Fibroblast of lung (primary cell): ENCODE measurements at regions not wholly inside any gene's neighbourhood (a gene's known extent, or its start where the extent isn't known, plus 50 kb on each side); places are given as distances from the start of the nearest gene placed in this dataset.
A peak's percentile ranks its signal among the peaks of the same experiment; 100 is the strongest.

Experiments used
- DNase-seq, 2 donors: peaks; one replicate each; pipeline versions ENCODE4 v3.0.0 to v3.0.0-alpha.2; 2010; ENCODE audit warnings: low read depth in 2 of 2
- H2AFZ ChIP-seq: 2 replicates; pipeline ENCODE4 v1.5.1; 2012; ENCODE audit warnings: low read length, control low read depth, inconsistent platforms
- H3K27ac ChIP-seq: 2 replicates; pipeline ENCODE4 v1.5.1; 2011; ENCODE audit warnings: low read length, control low read depth; ENCODE audit not compliant: insufficient read depth
- H3K27me3 ChIP-seq: 2 replicates; pipeline ENCODE4 v1.5.1; 2011; ENCODE audit warnings: mild to moderate bottlenecking, low read length; ENCODE audit not compliant: control insufficient read depth, insufficient read depth
- H3K36me3 ChIP-seq: 2 replicates; pipeline ENCODE4 v1.5.1; 2011; ENCODE audit warnings: low read length; ENCODE audit not compliant: control insufficient read depth, insufficient read depth
- H3K4me1 ChIP-seq: 2 replicates; pipeline ENCODE4 v1.5.1; 2011; ENCODE audit warnings: low read length; ENCODE audit not compliant: control insufficient read depth, insufficient read depth; ENCODE audit errors: extremely low read depth
- H3K4me2 ChIP-seq: 2 replicates; pipeline ENCODE4 v1.5.1; 2011; ENCODE audit warnings: low read length, control low read depth; ENCODE audit not compliant: insufficient read depth; ENCODE audit errors: extremely low read depth
- H3K4me3 ChIP-seq, 4 experiments: fragments of 200-600 bp in 1 of 4; sonication (generic) in 1 of 4; replicated peaks in 1 of 4; 2 replicates each; pipeline ENCODE4 v1.5.1; 2011 to 2016; ENCODE audit warnings: low read length in 4 of 4, low read depth in 3 of 4, mild to moderate bottlenecking in 3 of 4, control low read depth in 2 of 4, inconsistent platforms in 1 of 4, mixed read lengths in 1 of 4; ENCODE audit not compliant: insufficient read depth in 1 of 4; ENCODE audit errors: control extremely low read depth in 1 of 4
- H3K79me2 ChIP-seq: 2 replicates; pipeline ENCODE4 v1.5.1; 2012; ENCODE audit warnings: mild to moderate bottlenecking, low read length, inconsistent platforms; ENCODE audit not compliant: control insufficient read depth, insufficient read depth
- H3K9ac ChIP-seq: 2 replicates; pipeline ENCODE4 v1.5.1; 2011; ENCODE audit warnings: mild to moderate bottlenecking, low read length, control low read depth; ENCODE audit not compliant: insufficient read depth
- H3K9me3 ChIP-seq: 2 replicates; pipeline ENCODE4 v1.5.1; 2012; ENCODE audit warnings: low read depth, low read length; ENCODE audit not compliant: control insufficient read depth, insufficient read depth
- H4K20me1 ChIP-seq: 2 replicates; pipeline ENCODE4 v1.5.1; 2011; ENCODE audit warnings: low read length; ENCODE audit not compliant: control insufficient read depth, insufficient read depth; ENCODE audit errors: extremely low read depth
- EZH2 ChIP-seq: IDR thresholded peaks from 2 replicates; pipeline ENCODE4 v1.5.1; 2012; ENCODE audit warnings: low read length, control low read depth, mild to moderate bottlenecking; ENCODE audit errors: missing control alignments
- TF ChIP-seq, protein P1 (sequence below), 2 donors: IDR thresholded peaks in 1 of 2; conservative IDR thresholded peaks in 1 of 2; 1 replicate in 1 of 2; 2 replicates in 1 of 2; pipeline ENCODE4 v1.5.1; 2011 to 2012; ENCODE audit warnings: low read length in 2 of 2, control low read depth in 1 of 2, inconsistent platforms in 1 of 2, low read depth in 1 of 2, mild to moderate bottlenecking in 1 of 2

DNA sequence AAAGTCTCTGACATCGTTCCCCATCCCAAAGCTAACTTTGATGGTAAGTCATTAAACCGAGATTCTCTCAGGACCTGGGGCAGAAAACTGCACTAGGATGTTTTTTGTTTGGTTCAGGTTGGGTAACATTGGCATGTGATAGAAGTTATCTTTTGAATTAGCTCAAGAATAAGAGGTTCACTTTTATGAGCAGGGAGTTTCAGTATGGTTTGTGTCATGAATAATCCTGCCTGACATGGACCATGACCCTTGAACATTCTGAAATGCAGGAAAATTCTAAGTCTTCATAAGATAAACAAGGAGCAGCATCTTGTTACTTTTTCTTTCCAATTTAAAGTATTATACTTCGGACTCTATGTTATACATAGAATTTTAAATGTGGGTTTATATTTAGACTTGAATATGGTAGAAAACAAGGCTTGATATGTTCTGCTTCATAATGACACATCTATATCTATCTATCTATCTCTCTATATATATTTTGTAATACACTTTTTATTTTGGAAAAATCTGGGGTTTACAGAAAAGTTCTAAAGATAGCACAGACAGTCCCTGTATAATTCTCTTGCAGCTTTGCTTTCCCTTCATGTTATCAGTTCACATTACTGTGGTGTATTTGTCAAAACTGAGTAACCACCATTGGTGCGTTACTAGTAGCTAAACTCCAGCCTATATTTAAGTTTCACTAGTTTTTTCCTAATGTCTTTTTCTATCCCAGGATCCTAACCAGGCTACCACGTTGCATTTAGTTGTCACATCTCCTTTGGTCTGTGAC is 102.7 kb upstream of the TAF11L2 start:
- no peak overlapping the region for H3K9ac ChIP-seq
- TF ChIP-seq EZH2: no peak
- TF ChIP-seq, protein P1, sequence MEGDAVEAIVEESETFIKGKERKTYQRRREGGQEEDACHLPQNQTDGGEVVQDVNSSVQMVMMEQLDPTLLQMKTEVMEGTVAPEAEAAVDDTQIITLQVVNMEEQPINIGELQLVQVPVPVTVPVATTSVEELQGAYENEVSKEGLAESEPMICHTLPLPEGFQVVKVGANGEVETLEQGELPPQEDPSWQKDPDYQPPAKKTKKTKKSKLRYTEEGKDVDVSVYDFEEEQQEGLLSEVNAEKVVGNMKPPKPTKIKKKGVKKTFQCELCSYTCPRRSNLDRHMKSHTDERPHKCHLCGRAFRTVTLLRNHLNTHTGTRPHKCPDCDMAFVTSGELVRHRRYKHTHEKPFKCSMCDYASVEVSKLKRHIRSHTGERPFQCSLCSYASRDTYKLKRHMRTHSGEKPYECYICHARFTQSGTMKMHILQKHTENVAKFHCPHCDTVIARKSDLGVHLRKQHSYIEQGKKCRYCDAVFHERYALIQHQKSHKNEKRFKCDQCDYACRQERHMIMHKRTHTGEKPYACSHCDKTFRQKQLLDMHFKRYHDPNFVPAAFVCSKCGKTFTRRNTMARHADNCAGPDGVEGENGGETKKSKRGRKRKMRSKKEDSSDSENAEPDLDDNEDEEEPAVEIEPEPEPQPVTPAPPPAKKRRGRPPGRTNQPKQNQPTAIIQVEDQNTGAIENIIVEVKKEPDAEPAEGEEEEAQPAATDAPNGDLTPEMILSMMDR (conservative IDR thresholded peaks at IDR 0.05 in 1 of 2, IDR thresholded peaks at IDR 0.05 in 1 of 2; ENCODE audit: low read depth in 1 of 2, low read length in 2 of 2): no peak
- no peaks in the 10 kb centered on the region for H3K27me3 ChIP-seq
- peak in 1 of 2 donors; percentile 62 for DNase-seq
- H3K4me2 ChIP-seq: no peak overlapping the region
- H3K9me3 ChIP-seq: no peaks in the 10 kb centered on the region
- no peaks in the 10 kb centered on the region for H3K79me2 ChIP-seq
- peaks cover 9% of the 10 kb centered on the region for H3K4me1 ChIP-seq
- H4K20me1 ChIP-seq: no peaks in the 10 kb centered on the region
- no peak overlapping the region for H3K27ac ChIP-seq
- H2AFZ ChIP-seq: no peak overlapping the region
- no peak overlapping the region for H3K4me3 ChIP-seq
- no peaks in the 10 kb centered on the region for H3K36me3 ChIP-seq

DNA sequence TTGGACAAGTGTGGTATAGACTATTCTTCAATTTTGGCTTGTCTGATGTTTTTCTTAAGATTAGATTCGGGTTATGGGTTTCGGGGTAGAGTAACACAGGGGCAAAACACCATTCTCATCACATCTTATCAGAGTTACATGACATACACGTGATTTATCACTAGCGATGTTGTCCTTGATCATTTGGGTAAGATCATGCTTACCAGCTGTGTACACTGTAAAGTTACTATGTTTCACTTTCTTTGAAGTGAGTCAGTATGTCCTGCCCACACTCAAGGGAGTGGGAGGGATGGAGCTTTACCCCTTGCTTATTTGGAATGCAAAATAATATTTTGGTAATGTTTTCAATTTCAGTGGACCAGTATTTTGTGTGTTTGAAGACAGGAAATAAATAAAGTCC is 101.8 kb upstream of the TAF11L2 start:
- Histone ChIP-seq H3K4me3 (no peak overlapping the region), H3K4me2 (no peak overlapping the region), H3K36me3 (no peaks in the 10 kb centered on the region), H3K27ac (no peak overlapping the region), H3K79me2 (no peaks in the 10 kb centered on the region), H4K20me1 (no peaks in the 10 kb centered on the region), H2AFZ (no peak overlapping the region), H3K9ac (no peak overlapping the region), H3K4me1 (peaks cover 9% of the 10 kb centered on the region), H3K27me3 (no peaks in the 10 kb centered on the region), H3K9me3 (no peaks in the 10 kb centered on the region)
- TF ChIP-seq, protein P1 (conservative IDR thresholded peaks at IDR 0.05 in 1 of 2, IDR thresholded peaks at IDR 0.05 in 1 of 2; ENCODE audit: low read depth in 1 of 2, low read length in 2 of 2): no peak
- TF ChIP-seq EZH2: no peak
- DNase-seq: peak; percentile 27 to 76

DNA sequence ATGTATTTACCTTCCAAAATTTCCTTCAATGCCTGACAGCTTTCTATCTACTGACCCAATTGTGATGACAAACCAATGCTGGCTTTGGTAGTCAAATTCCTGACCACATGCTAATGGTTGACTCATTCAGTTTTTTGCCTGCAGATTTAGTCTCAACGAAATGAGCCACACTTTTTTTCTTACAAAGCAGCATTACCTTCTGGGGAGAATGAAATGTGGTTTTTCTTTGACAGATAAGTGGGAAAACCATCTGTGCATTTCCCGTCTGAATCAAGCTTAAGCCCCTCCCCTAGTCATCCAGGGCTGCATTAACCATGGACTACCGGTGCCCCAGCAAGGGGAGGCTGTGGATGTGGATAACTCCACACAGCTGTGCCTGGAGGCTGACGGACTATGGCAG is 99.6 kb upstream of the TAF11L2 start:
- Histone ChIP-seq H3K4me3 (no peak overlapping the region), H3K27ac (no peak overlapping the region), H3K4me2 (peak overlapping the region; percentile 54), H4K20me1 (no peaks in the 10 kb centered on the region), H3K9ac (no peak overlapping the region), H3K4me1 (peaks cover 9% of the 10 kb centered on the region), H3K36me3 (no peaks in the 10 kb centered on the region), H3K27me3 (no peaks in the 10 kb centered on the region), H3K79me2 (no peaks in the 10 kb centered on the region), H2AFZ (no peak overlapping the region), H3K9me3 (no peaks in the 10 kb centered on the region)
- no peak for TF ChIP-seq EZH2
- TF ChIP-seq, protein P1 (conservative IDR thresholded peaks at IDR 0.05 in 1 of 2, IDR thresholded peaks at IDR 0.05 in 1 of 2; ENCODE audit: low read depth in 1 of 2, low read length in 2 of 2): no peak
- peak; percentile 86 to 99 for DNase-seq
